OCI-LY7 (cell line): ENCODE measurements at regions not wholly inside any gene's neighbourhood (a gene's known extent, or its start where the extent isn't known, plus 50 kb on each side); places are given as distances from the start of the nearest gene placed in this dataset.

Experiments used
- EZH2phosphoT487 ChIP-seq: fragments of 200-600 bp; sonication (generic); IDR thresholded peaks from 2 replicates; pipeline ENCODE4 v1.6.1; 2018; ENCODE audit warnings: low read depth, borderline replicate concordance, mild to moderate bottlenecking, mixed run types, antibody characterized with exemption, low read length, moderate library complexity, mixed read lengths
- TF ChIP-seq, protein P1 (sequence below): fragments of 200-600 bp; sonication (generic); conservative IDR thresholded peaks from 2 replicates; pipeline ENCODE4 v1.5.1; 2014; ENCODE audit warnings: mild to moderate bottlenecking, antibody characterized with exemption, low read length, moderate library complexity, mixed read lengths

DNA sequence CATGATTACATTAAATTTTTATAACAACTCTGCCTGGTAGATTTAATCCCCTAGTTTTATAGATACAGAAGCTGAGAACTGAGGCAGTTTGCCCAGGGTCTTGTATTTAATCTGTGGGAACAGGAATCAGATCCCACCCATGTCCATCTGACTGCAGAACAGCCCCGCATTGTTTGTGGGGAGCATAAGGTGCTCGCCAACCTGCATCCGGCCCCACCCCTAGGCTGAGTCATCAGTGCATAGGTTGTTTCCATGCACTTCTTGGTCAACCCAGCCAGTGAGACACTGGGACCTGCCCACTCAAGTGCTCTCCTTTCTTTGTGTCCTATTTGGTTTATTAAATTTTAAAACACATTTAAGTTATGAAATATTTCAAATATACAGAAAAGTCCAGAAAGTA lies 266.2 kb downstream of the OPA1 start:
- TF ChIP-seq, protein P1, sequence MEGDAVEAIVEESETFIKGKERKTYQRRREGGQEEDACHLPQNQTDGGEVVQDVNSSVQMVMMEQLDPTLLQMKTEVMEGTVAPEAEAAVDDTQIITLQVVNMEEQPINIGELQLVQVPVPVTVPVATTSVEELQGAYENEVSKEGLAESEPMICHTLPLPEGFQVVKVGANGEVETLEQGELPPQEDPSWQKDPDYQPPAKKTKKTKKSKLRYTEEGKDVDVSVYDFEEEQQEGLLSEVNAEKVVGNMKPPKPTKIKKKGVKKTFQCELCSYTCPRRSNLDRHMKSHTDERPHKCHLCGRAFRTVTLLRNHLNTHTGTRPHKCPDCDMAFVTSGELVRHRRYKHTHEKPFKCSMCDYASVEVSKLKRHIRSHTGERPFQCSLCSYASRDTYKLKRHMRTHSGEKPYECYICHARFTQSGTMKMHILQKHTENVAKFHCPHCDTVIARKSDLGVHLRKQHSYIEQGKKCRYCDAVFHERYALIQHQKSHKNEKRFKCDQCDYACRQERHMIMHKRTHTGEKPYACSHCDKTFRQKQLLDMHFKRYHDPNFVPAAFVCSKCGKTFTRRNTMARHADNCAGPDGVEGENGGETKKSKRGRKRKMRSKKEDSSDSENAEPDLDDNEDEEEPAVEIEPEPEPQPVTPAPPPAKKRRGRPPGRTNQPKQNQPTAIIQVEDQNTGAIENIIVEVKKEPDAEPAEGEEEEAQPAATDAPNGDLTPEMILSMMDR = no peak
- TF ChIP-seq EZH2phosphoT487 = no peak
